OCI-LY7 (cell line): ENCODE measurements at regions not wholly inside any gene's neighbourhood (a gene's known extent, or its start where the extent isn't known, plus 50 kb on each side); places are given as distances from the start of the nearest gene placed in this dataset.

ENCODE experiments used
- EZH2phosphoT487 ChIP-seq: fragments of 200-600 bp; sonication (generic); IDR thresholded peaks from 2 replicates; pipeline ENCODE4 v1.6.1; 2018; ENCODE audit warnings: low read depth, borderline replicate concordance, mild to moderate bottlenecking, mixed run types, antibody characterized with exemption, low read length, moderate library complexity, mixed read lengths
- TF ChIP-seq, protein P1 (sequence below): fragments of 200-600 bp; sonication (generic); conservative IDR thresholded peaks from 2 replicates; pipeline ENCODE4 v1.5.1; 2014; ENCODE audit warnings: mild to moderate bottlenecking, antibody characterized with exemption, low read length, moderate library complexity, mixed read lengths

DNA sequence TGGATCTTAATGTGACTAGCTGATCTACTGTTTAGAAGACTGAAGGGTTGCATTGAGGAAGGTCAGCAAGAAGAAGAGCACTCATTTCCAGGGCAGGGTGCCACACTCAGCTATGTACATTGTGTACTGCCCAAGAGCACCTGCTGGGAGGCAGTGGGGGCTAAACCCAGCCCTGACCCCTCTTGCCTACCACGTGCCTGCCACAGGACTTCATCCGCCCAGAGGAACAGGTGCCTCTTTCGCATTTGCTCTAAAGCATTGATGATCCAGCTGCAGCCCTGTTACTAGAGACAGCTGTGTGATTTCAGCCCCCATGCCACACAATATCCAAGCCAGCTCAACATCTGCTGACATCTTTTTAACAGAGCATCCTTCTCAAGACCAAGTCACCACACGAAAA, 341.8 kb downstream of the LMX1A start:
- TF ChIP-seq, protein P1, sequence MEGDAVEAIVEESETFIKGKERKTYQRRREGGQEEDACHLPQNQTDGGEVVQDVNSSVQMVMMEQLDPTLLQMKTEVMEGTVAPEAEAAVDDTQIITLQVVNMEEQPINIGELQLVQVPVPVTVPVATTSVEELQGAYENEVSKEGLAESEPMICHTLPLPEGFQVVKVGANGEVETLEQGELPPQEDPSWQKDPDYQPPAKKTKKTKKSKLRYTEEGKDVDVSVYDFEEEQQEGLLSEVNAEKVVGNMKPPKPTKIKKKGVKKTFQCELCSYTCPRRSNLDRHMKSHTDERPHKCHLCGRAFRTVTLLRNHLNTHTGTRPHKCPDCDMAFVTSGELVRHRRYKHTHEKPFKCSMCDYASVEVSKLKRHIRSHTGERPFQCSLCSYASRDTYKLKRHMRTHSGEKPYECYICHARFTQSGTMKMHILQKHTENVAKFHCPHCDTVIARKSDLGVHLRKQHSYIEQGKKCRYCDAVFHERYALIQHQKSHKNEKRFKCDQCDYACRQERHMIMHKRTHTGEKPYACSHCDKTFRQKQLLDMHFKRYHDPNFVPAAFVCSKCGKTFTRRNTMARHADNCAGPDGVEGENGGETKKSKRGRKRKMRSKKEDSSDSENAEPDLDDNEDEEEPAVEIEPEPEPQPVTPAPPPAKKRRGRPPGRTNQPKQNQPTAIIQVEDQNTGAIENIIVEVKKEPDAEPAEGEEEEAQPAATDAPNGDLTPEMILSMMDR: no peak
- no peak for TF ChIP-seq EZH2phosphoT487
